ENCODE measurements at regions not wholly inside any gene's neighbourhood (a gene's known extent, or its start where the extent isn't known, plus 50 kb on each side); places are given as distances from the start of the nearest gene placed in this dataset.
A peak's percentile ranks its signal among the peaks of the same experiment; 100 is the strongest.
"Not testable (repeated sequence)": the region's sequence is repeated elsewhere in the genome, so short reads cannot be mapped to it uniquely, and the experiment has no call there.

DNA sequence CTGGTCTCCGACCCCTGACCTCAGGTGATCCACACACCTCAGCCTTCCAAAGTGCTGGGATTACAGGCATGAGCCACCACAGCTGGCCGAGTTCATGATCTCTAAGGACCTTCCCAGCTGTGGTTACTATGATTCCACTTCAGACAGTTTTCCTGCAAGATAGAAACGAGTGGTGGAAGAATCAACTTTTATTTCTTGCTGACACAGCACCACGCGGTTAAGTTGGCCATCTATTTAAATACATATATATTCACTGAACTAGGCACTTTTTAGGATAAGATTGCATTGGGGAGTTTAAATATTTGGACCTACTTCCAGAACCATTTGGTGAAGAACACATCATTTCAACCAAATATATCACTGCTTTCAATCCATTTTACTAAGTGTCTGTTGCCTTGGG lies 213.4 kb downstream of the TBX5 start:
- DNase-seq (ENCODE audit: low spot score): no peak

GRCh38 chr12:114192013-114192412 lies 213.9 kb downstream of the TBX5 start:
- no peak for DNase-seq (ENCODE audit: low spot score)

DNA sequence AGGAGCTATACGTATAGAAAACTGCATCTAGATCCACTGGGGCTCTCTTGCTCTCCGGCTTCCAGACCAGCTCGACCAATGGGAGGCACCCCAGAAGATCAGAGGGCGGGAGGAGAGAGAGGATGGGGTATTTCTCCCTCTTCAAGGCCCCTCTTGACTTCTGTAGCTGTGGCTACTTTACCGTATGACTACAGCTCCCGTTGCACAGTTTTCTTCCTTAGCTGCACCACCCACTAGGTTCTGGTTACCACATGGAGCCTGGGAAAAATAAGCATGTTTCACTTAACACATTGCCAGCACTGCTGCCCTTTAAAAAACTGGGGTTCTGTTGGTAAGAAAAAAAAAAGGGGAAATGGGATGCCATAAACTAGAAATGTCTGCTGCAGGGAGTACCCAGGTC lies 214.4 kb downstream of the TBX5 start:
- no peak for DNase-seq (ENCODE audit: low spot score)

DNA sequence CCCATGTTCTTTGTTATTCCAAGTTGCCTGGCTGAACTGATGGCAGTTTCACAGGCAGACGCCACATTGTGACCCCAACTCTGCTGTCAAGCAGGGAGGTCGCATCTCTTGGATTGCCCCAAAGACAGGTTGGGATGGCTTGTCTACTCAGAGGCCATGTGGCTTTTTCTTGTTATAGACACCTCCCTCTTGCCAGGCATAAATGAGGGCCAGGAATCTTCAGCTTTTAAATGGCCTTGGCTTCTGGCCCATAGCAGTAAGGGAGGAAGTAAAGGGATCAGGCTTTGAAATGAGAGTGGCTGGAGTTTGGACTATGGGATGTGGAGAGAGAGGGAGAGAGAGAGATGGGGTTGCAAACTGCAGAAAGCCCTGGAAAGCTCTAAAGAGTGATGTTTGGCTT lies 215.0 kb downstream of the TBX5 start:
- DNase-seq (ENCODE audit: low spot score): no peak

DNA sequence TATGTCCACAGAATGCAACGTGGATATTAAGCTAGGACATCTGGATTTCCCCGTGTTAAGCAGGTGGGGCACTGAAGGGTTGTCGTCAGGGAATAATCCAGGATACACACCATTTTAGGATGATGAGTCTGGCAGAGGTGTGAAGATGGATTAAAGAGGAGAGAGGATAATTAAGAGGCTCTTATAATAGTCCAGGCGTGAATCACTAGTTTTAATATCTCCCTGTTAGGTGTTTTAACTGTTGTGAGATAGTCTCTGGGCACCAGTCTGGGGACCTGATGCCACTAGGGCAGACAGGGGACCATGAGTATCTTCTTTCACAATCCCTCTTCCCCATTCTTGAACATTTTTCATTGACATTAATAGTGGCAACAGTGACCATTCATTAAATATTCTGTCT lies 216.7 kb downstream of the TBX5 start:
- no peak for DNase-seq (ENCODE audit: low spot score)

- DNase-seq (ENCODE audit: low spot score): no peak
Observed at GRCh38 chr12:114186241-114187002, 219.5 kb downstream of the TBX5 start.

- no peak for DNase-seq (ENCODE audit: low spot score)
Observed at GRCh38 chr12:114185036-114185435, 218.9 kb upstream of the RBM19 start.

GRCh38 chr12:114174326-114174725 lies 208.2 kb upstream of the RBM19 start:
- no peak for DNase-seq (ENCODE audit: low spot score)

GRCh38 chr12:114172135-114172534 lies 206.0 kb upstream of the RBM19 start:
- no peak for DNase-seq (ENCODE audit: low spot score)

- no peak for DNase-seq (ENCODE audit: low spot score)
Observed at GRCh38 chr12:114168061-114168460, 201.9 kb upstream of the RBM19 start.

- DNase-seq (ENCODE audit: low spot score): no peak
Observed at GRCh38 chr12:114167431-114167830, 201.3 kb upstream of the RBM19 start.

DNA sequence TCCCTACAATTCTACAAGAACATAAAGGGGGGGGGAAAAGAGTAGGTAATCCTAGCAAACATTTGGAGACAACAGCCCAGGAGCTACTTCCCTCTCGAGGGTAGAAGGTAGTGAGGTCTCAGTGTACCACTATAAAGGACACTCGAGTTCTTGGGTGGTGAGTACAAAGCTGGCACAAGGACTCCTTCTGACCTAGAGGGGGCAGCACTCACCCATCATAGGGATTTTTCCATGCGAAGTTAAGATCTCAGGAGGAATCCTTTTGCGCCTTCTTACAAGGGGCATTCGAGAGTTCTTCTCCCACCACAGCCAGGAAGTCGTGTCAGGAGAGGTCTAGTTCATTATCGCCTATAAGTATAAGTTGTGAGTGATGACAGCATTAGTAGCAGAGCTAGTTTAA lies 200.2 kb upstream of the RBM19 start:
- peak; percentile 10 for DNase-seq (ENCODE audit: low spot score)

GRCh38 chr12:114165921-114166320 lies 199.8 kb upstream of the RBM19 start:
- DNase-seq (ENCODE audit: low spot score): no peak

DNA sequence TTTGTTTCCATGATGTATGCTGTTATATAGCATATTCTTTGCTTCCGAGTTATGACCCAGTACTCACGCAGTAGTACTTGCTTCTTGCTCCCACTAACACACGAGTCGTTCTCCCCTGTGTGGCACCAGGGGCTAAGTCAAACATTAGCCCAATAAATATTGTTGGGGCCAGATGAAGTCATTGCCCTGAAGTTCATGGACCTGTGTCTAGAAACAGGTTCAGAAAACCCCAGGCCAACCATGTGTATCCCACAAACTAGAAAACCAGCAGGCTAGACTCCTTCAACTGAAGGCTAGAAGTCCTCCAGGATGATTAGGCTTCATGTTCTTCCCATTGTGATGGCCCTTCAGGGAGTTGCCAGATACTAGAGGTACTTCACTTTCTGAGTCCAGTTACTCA lies 198.2 kb upstream of the RBM19 start:
- DNase-seq (ENCODE audit: low spot score): no peak

DNA sequence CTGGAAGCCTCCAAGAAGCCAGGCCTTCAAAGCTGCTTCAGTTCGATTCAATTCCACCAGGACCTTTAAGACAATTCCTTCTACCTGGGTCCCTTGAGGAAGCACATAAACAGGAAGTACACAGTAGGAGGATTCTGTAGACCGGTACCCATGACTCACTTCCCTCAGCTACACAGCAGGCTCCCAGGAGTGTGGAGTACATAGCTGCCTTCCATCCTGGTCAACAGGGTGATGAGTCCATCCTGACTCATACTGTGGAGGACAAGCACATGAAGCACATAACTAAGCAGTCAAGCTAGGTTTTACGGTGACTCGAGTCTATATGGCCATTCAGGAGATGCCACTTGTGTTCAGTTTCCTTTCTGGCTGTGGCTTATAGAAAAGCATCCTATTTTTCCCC lies 197.6 kb upstream of the RBM19 start:
- peak; percentile 95 for DNase-seq (ENCODE audit: low spot score)

GRCh38 chr12:114160445-114160844 lies 194.3 kb upstream of the RBM19 start:
- DNase-seq (ENCODE audit: low spot score): no peak

DNA sequence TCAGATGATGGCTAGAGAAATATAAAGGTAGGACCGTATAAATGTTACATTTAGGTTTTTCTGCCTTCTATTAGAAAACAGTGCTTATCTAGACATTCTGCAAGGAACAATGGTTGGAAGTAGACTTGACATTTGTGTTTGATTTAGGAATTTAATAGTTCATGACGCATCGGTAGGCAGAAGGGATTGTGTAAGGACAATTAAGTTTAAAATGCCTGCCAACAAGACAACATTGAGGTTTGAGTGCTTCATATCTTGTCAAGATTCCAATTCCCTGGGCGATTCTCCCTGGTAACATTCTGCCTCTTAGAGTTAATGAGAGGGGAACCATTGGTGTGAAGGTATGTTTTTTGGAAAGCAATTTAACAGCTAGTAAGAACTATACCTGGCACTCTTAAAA lies 186.8 kb upstream of the RBM19 start:
- no peak for DNase-seq (ENCODE audit: low spot score)

DNA sequence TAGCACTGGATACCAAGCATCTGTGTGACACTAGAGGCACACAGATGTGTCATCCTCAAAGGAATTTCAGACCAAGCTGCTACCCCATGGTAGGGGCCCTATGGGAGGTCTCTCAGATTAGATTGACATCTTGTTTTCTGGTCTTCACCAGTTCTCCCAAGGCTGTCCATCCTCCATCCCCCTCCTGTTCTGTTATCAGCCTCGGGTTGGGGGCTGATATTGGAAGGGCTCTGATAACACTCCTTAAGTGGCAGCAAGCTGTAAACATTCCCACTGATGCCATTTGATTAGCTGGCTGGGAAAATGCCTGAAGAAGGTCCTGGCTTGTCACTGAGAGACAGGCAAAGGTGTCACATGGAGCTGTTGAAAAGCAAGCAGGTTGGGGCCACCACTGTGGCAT lies 185.9 kb upstream of the RBM19 start:
- DNase-seq (ENCODE audit: low spot score): no peak

- not testable (repeated sequence) for DNase-seq (ENCODE audit: low spot score)
Observed at GRCh38 chr12:114150584-114150983, 184.5 kb upstream of the RBM19 start.

GRCh38 chr12:114141921-114142564 lies 175.9 kb upstream of the RBM19 start:
- DNase-seq (ENCODE audit: low spot score): no peak

DNA sequence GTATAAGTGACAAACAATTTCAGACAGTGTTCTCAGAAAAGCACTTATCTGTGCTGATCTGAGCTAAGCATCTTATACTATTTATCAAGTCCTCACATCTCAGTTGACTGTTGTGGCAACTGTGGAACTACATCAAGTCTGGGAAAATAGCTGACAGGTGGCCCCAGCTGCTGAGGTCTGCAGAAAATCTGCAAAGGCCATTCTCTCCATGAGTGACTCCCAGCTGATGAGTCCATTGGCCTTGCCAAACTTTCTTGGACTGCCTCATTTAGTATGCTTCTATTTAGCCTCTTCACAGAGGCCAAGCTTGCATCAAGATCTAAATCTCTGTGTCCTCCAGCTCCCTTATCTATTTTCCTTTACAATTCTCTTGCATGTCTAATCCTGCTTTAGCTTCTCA lies 174.5 kb upstream of the RBM19 start:
- DNase-seq (ENCODE audit: low spot score): no peak

DNA sequence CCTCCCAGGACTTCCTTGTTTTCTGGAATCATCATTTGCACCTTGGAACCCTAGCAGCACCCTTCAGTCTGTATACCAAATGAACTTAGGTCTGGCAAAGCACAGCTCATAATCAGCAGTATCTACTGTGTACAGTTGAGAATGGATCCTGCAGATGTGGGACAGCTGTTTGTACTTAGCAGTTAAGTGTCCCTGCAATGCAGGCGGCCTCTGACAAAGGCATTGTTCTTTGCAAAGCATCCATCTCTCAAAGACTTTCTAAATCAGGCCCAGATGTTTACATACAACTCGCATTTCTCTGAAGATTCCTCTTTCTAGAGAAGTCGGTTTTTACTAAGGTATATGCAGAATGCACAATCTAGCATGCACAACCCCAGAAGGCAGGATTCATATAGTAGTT lies 170.5 kb upstream of the RBM19 start:
- DNase-seq (ENCODE audit: low spot score): no peak

GRCh38 chr12:114134922-114135321 lies 168.8 kb upstream of the RBM19 start:
- no peak for DNase-seq (ENCODE audit: low spot score)

DNA sequence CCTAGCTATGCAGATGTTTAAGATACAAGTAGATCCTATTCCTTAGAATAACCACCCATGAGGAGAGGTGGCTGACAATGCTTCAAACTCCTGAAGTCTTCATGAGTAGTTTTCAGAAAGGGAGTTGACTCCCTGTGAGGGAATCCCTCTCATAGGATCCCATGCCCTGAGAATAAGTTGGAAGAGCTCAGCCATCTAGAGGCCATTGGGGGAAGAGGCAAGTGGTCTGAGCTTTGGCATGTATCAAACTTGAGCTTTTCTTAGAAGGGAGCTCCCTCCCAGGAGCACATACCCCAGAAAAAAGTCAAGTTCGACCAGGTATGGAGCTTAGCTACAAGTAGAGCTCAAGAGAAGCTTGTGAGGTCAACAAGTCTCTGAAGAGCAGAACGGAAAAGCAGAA lies 165.7 kb upstream of the RBM19 start:
- DNase-seq (ENCODE audit: low spot score): no peak

All from RKO (cell line).